ENCODE measurements at regions not wholly inside any gene's neighbourhood (a gene's known extent, or its start where the extent isn't known, plus 50 kb on each side); places are given as distances from the start of the nearest gene placed in this dataset.
"Not testable (repeated sequence)": the region's sequence is repeated elsewhere in the genome, so short reads cannot be mapped to it uniquely, and the experiment has no call there.

- DNase-seq = no peak
Measured at GRCh38 chr22:48313175-48313830, 1514.4 kb downstream of the BRD1 start.

DNA sequence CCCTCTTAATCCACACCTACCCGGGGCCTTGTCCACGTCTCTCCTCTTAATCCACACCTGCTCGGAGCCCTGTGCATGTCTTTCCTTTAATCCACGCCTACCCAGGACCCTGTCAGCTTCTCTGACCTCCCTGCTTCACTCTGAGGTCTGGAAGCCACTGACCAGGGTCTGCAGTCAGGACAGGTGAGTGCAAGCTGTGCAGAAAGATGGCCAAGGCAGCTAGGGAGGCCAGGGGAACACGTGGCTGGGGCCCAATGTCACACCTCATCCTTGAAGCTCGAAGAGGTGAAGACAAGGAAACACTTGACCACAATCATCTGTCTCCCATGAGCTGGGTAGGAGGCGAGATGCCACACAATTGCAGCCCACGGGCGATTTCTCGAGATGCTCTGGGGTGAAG, 1516.9 kb downstream of the BRD1 start:
- no peak for DNase-seq

GRCh38 chr22:48310289-48310688, 1517.4 kb downstream of the BRD1 start:
- DNase-seq = no peak

DNA sequence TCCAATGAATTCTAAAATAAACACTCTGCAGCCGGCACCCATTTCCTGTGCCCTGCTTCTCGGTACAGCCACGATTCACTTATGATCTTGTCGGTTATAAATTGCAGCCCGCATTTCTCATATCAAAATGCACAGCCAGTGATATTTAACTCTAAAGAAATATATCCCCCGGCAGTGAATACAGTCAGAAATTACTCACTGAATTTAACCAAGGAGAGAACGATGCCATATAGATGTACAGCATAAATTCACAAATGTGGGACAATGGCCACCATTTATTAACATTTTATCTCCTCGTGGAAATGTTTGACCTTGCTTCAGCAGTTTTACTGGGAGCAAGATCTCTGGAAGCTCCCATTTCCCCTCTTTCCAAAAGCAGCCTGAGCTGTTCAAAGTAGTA, 1517.8 kb downstream of the BRD1 start:
- DNase-seq = no peak

DNA sequence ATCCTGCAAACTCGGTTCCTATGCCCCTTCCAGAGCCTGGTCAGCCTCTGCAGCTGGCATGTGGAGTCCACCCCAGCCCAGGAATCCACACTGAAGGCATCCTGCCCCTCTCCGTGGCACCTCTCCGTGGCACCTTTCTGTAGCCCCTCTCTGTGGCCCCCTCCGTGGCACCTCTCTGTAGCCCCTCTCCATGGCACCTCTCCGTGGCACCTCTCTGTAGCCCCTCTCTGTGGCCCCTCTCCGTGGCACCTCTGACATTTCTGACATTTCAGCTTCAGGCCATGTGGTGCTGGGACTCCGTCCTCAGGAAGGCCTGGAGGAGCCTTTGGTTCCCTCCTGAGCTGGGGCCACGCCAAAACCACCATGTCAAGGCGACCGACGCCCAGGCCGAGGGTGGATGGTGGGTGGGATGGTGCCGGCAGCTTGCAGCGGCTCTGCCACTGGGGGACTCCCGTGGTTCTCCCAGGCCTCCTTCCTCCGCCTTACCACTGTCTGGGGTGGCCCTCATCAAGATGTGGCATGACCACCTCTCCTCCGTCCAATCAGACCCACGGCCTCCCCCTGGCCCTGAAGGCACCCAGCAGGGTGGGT, 1518.5 kb downstream of the BRD1 start:
- no peak for DNase-seq

DNA sequence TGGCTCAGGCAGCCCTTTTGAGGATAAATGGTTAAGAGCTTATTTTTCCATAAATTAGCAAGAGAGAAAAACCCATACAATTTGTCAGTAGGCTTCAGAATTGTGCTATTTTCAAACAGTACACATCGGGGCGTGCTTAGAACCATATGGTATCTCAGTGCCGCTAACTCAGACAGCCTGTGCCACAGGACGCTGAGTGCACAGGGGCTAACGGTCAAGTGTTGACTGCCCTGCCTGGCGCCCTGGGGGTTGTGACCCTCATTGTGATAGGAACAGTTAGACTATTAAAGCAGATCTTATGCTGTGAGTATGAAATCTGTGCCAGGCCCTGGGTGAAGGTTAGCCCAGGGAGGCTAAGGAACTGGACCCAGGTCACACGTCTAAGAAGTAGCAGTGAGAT, 1519.7 kb downstream of the BRD1 start:
- no peak for DNase-seq

DNA sequence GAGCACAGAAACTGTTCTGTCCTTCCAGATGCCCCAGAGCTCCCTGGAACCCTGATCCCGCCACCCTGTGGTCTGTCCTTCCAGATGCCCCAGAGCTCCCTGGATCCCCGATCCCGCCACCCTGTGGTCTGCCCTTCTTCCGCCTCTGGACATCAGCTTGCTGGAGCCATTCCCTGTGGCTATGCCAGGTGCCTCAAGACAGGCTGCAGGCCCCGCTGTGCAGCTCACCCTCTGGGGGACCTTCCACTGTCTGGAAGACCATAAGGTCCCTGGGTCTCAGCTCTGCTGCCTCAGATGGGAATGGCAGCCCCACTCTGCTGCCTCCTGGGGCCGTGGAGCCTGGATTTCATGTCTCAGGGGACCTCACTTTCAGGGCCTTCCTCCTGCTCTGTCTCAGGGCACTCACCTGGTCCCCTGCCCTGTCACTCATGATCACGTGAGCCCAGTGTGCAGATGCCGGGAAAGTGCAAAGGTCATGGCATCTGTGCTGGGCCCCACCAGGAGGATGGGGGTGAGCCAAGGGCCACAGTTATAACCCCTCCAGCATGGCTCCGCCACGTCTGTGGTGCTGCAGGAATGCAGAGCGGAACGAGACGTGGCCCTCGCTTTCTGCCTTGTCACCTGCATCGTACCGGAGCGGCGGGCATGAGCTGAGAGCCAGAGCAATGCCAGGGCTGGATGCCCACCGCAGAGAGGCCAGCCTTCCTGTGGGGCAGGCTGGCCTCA, 1520.7 kb downstream of the BRD1 start:
- no peak for DNase-seq

- DNase-seq = no peak
Measured at GRCh38 chr22:48306284-48306683, 1521.4 kb downstream of the BRD1 start.

GRCh38 chr22:48305726-48306235, 1521.9 kb downstream of the BRD1 start:
- no peak for DNase-seq

- DNase-seq = no peak
Measured at GRCh38 chr22:48303369-48303725, 1524.3 kb downstream of the BRD1 start.

GRCh38 chr22:48302657-48303368, 1524.9 kb downstream of the BRD1 start:
- no peak for DNase-seq

DNA sequence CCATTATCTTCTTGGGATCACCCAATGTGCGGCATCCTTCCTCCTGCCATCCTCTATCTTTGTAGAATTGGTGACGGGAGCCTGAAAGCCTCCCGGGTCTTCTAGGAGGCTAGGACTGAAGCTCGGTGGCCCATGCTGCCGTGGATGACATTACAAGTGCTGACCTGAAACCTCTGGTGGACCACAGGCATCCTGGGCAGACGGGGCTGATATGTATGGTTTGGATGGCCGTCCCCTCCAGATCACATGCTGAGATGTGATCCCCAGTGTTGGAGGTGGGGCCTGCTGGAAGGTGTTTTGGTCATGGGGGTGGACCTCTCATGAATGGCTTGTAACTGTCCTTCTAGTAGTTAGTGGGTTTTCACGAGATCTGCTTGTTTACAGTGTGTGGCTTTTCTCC, 1525.8 kb downstream of the BRD1 start:
- DNase-seq = no peak

- DNase-seq = no peak
Measured at GRCh38 chr22:48301421-48301820, 1526.3 kb downstream of the BRD1 start.

DNA sequence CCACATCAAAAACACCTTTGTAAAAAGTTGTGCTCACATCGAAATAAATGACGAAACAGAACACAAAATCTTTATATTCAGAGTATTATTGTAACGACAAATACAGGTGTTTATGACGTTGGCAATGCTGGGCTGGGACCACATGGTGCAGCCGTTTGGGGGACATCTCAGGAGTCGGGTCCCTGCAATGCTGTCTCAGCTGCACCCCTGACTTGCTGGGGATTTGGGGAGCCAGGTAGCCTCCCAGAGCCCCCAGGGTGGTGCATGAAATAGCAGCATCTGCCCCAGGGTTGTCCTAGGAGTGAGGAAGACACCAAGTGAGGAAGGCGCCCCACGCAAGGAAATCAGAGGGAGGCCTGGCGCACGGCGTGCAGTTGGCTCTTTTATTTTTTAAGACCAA, 1526.8 kb downstream of the BRD1 start:
- no peak for DNase-seq

DNA sequence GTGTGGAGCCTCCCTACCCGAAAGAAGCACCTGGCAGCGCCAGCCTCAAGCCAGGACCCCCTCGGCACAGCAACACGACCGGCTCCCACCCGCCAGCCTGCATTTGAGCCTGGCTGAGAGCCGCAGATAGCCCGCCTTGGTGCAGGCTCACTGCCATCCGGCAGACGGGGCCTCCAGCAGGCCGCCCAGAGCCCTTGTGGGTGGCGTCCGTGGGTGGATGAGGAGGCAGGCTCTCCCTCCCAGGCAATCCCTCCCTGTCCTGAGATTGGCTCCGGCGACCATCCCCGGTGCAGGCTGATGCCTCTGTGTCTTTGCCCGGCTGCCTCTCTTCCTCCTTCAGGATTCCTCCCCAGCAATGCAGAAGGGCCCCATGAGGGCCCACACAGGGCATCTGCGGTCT, 1527.9 kb downstream of the BRD1 start:
- no peak for DNase-seq

- DNase-seq = no peak
Measured at GRCh38 chr22:48299124-48299523, 1528.5 kb downstream of the BRD1 start.

DNA sequence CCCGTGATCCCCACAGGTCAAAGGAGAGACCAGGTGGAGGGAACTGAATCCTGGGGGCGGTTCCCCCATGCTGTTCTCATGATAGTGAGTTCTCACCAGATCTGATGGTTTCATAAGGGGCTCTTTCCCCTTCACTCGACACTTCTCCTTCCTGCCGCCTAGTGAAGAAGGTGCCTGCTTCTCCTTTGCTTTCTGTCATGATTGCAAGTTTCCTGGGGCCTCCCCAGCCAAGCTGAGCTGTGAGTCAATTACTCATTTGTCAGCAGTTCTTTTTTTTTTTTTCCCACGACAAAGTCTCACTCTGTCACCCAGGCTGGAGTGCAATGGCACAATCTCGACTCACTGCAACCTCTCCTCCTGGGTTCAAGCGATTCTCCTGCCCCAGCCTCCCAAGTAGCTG, 1530.4 kb downstream of the BRD1 start:
- no peak for DNase-seq

DNA sequence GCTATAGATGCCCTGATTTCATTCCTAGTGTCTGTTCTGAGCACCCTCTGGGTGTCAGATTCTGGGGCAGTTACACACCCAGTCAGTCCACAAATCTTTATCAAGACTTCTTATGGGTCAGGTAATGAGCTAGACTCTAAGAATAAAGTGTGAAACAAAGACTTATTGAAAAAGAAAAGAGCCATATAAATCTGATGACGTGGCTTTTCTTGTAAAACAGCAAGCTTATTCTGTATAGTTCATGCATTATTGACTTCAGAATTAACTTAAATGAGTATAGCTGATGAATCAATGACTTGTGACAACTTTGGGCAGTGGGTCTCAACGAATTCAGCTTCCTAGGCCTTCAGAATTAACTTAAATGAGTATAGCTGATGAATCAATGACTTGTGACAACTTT, 1527.5 kb downstream of the TBC1D22A start:
- DNase-seq = not testable (repeated sequence)

- DNase-seq = no peak
Measured at GRCh38 chr22:48288376-48288940, 1526.0 kb downstream of the TBC1D22A start.

- no peak for DNase-seq
Measured at GRCh38 chr22:48287031-48287430, 1524.6 kb downstream of the TBC1D22A start.

DNA sequence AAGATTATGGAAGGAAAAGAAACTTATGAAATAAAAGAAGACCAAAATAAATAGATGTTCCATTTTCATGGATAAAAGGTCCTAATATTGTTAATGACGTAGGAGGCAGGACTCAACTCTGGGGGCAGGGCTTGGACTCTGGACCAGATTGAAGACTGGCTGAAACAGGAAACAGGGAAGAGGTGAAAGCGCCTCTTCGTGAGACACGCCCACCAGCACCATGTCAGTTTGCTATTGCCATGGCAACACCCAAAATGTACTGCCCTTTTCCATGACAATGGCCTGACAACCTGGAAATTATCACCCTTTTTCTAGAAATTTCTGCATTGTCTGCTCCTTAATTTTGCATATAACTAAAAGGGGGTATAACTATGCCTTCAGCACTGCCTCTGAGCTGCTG, 1522.2 kb downstream of the TBC1D22A start:
- no peak for DNase-seq

- DNase-seq = no peak
Measured at GRCh38 chr22:48282804-48283203, 1520.4 kb downstream of the TBC1D22A start.

- no peak for DNase-seq
Measured at GRCh38 chr22:48279461-48279756, 1517.0 kb downstream of the TBC1D22A start.
